Muscle layer of duodenum (tissue), 2 donors: ENCODE measurements at regions not wholly inside any gene's neighbourhood (a gene's known extent, or its start where the extent isn't known, plus 50 kb on each side); places are given as distances from the start of the nearest gene placed in this dataset.
"Not testable (repeated sequence)": the region's sequence is repeated elsewhere in the genome, so short reads cannot be mapped to it uniquely, and the experiment has no call there.

Experiments used
- H3K27ac ChIP-seq: one replicate; pipeline ENCODE4 v1.7.0; 2013; ENCODE audit warnings: mild to moderate bottlenecking, low read length
- H3K27me3 ChIP-seq: one replicate; pipeline ENCODE4 v1.7.0; 2013; ENCODE audit warnings: low read depth, mild to moderate bottlenecking, control low read depth, low read length
- H3K36me3 ChIP-seq, 2 donors: one replicate each; pipeline ENCODE4 v1.7.0; 2013; ENCODE audit warnings: low read length in 2 of 2, control low read depth in 1 of 2, mild to moderate bottlenecking in 1 of 2; ENCODE audit not compliant: insufficient read depth in 2 of 2, control insufficient read depth in 1 of 2
- H3K4me1 ChIP-seq, 2 donors: one replicate each; pipeline ENCODE4 v1.7.0; 2013; ENCODE audit warnings: low read length in 2 of 2, mild to moderate bottlenecking in 2 of 2, control low read depth in 1 of 2, moderate library complexity in 1 of 2; ENCODE audit not compliant: insufficient read depth in 2 of 2, control insufficient read depth in 1 of 2
- H3K4me3 ChIP-seq, 2 donors: one replicate each; pipeline ENCODE4 v1.7.0; 2013; ENCODE audit warnings: low read length in 2 of 2, low read depth in 1 of 2, mild to moderate bottlenecking in 1 of 2
- H3K9me3 ChIP-seq, 2 donors: one replicate each; pipeline ENCODE4 v1.7.0; 2013; ENCODE audit warnings: low read length in 2 of 2, control low read depth in 1 of 2, mild to moderate bottlenecking in 1 of 2; ENCODE audit not compliant: control insufficient read depth in 1 of 2
- donor health status: healthy.

GRCh38 chr7:124263232-124263827 lies 230.5 kb upstream of the TMEM229A start:
- Histone ChIP-seq H3K9me3 (no peaks in the 10 kb centered on the region), H3K36me3 (no peaks in the 10 kb centered on the region), H3K4me3 (no peak overlapping the region), H3K4me1 (no peaks in the 10 kb centered on the region), H3K27me3 (no peaks in the 10 kb centered on the region), H3K27ac (no peak overlapping the region)

DNA sequence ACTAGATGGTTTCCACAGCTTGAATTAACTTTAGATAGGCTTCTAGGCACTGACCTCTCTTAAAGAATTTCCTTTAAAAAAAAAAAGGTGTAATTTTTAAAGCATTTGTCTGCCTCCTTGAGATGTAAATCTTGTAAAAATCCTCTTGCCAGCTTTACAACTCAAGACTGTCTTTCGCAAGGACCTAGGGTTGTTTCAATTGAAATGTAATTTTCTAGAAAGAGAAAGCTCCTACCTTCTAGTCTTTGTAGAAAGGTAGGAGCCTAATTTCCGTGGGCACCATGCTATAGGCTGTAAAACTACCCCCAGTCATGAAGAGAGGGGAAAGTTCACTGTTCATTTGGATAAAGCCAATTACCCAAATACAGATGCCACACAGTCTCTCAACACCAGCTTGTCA lies 228.8 kb upstream of the TMEM229A start:
- H3K27ac ChIP-seq = no peak overlapping the region

GRCh38 chr7:124257638-124258308 lies 224.9 kb upstream of the TMEM229A start:
- Histone ChIP-seq H3K4me1 (no peaks in the 10 kb centered on the region), H3K9me3 (no peaks in the 10 kb centered on the region), H3K27me3 (no peaks in the 10 kb centered on the region), H3K36me3 (no peaks in the 10 kb centered on the region), H3K27ac (no peak overlapping the region), H3K4me3 (no peak overlapping the region)

More for the DNA sequence above, 228.8 kb upstream of the TMEM229A start:
- no peaks in the 10 kb centered on the region for H3K36me3 ChIP-seq
- H3K27me3 ChIP-seq = no peaks in the 10 kb centered on the region
- no peak overlapping the region for H3K4me3 ChIP-seq
- H3K9me3 ChIP-seq = no peaks in the 10 kb centered on the region
- H3K4me1 ChIP-seq = no peaks in the 10 kb centered on the region

GRCh38 chr7:124255041-124255655 lies 222.3 kb upstream of the TMEM229A start:
- H3K27ac ChIP-seq = no peak overlapping the region

DNA sequence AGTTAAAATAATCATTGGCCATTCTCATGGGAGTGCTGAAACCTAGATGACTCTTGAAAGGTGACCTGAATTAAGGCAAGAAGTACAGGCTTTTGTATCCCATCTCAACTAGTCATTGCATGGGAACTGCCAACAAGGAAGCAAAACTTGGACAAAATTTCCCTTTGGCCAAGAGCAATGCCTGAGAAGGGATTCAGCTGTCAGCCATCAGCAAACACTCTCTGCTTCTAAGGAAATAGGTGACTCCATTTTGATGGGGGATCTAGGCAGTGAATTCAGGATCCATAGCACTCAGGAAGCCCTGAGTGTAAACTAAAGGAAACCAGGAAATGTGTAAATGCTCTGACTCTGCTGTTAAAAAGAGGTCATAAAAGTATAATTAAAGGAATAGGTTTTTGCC lies 221.5 kb upstream of the TMEM229A start:
- H3K4me1 ChIP-seq = no peaks in the 10 kb centered on the region
- H3K36me3 ChIP-seq = no peaks in the 10 kb centered on the region
- no peak overlapping the region for H3K4me3 ChIP-seq
- no peak overlapping the region for H3K27ac ChIP-seq
- no peaks in the 10 kb centered on the region for H3K9me3 ChIP-seq
- no peaks in the 10 kb centered on the region for H3K27me3 ChIP-seq

More at GRCh38 chr7:124255041-124255655, 222.3 kb upstream of the TMEM229A start:
- Histone ChIP-seq H3K4me3 (no peak overlapping the region), H3K4me1 (no peaks in the 10 kb centered on the region), H3K9me3 (no peaks in the 10 kb centered on the region), H3K36me3 (no peaks in the 10 kb centered on the region), H3K27me3 (no peaks in the 10 kb centered on the region)

GRCh38 chr7:124251636-124252035 lies 218.8 kb upstream of the TMEM229A start:
- peaks cover 0 to 3% of the 10 kb centered on the region in 2 donors for H3K9me3 ChIP-seq
- no peaks in the 10 kb centered on the region for H3K27me3 ChIP-seq
- H3K4me1 ChIP-seq = no peaks in the 10 kb centered on the region
- no peaks in the 10 kb centered on the region for H3K36me3 ChIP-seq
- H3K27ac ChIP-seq = no peak overlapping the region
- H3K4me3 ChIP-seq = no peak overlapping the region

- no peaks in the 10 kb centered on the region for H3K27me3 ChIP-seq
- H3K36me3 ChIP-seq = no peaks in the 10 kb centered on the region
- peaks cover 0 to 3% of the 10 kb centered on the region in 2 donors for H3K9me3 ChIP-seq
- H3K4me1 ChIP-seq = no peaks in the 10 kb centered on the region
- H3K27ac ChIP-seq = no peak overlapping the region
- H3K4me3 ChIP-seq = no peak overlapping the region
These were observed 217.6 kb upstream of the TMEM229A start for GRCh38 chr7:124250297-124251034.

- Histone ChIP-seq H3K27me3 (no peaks in the 10 kb centered on the region), H3K4me3 (no peak overlapping the region), H3K9me3 (peaks cover 0 to 3% of the 10 kb centered on the region in 2 donors), H3K4me1 (no peaks in the 10 kb centered on the region), H3K27ac (no peak overlapping the region), H3K36me3 (no peaks in the 10 kb centered on the region)
These were observed 214.8 kb upstream of the TMEM229A start for GRCh38 chr7:124247691-124248090.

- Histone ChIP-seq H3K4me1 (no peaks in the 10 kb centered on the region), H3K27ac (no peak overlapping the region), H3K27me3 (no peaks in the 10 kb centered on the region), H3K9me3 (peaks cover 0 to 3% of the 10 kb centered on the region in 2 donors), H3K4me3 (no peak overlapping the region), H3K36me3 (no peaks in the 10 kb centered on the region)
These were observed 213.5 kb upstream of the TMEM229A start for GRCh38 chr7:124246262-124246863.

- not testable (repeated sequence) for H3K27ac ChIP-seq, H3K4me3 ChIP-seq, H3K4me1 ChIP-seq, H3K27me3 ChIP-seq, H3K36me3 ChIP-seq, H3K9me3 ChIP-seq
These were observed 211.6 kb upstream of the TMEM229A start for GRCh38 chr7:124244469-124244868.

DNA sequence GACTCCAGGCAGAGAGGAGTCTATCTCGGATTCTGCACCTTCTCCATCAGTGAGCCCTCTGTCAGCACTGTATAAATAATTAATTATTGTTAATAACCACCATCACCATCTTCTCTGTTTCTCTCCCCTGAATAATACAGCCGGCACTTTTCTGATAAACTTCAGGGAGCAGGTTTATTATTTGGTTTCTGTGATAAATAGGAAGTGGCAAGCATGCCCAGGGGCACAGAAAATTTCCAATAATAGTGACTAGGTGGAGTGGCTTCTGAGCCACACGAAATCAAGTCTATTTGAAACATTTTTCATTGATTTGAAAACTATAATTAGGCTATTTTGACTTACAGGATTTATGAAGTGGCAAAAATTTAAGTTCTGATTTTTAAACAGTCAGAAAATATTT lies 186.8 kb upstream of the TMEM229A start:
- no peaks in the 10 kb centered on the region for H3K4me1 ChIP-seq

More for the DNA sequence above, 186.8 kb upstream of the TMEM229A start:
- H3K36me3 ChIP-seq = no peaks in the 10 kb centered on the region
- no peak overlapping the region for H3K4me3 ChIP-seq
- no peak overlapping the region for H3K27ac ChIP-seq
- no peaks in the 10 kb centered on the region for H3K27me3 ChIP-seq
- no peaks in the 10 kb centered on the region for H3K9me3 ChIP-seq
